HG02938 (cell line): ENCODE measurements at regions not wholly inside any gene's neighbourhood (a gene's known extent, or its start where the extent isn't known, plus 50 kb on each side); places are given as distances from the start of the nearest gene placed in this dataset.

Source experiments
- ATAC-seq: cut with Tn5 transposase; IDR thresholded peaks from one replicate; pipeline ENCODE4 v1.9.1; 2021; ENCODE audit warnings: mild to moderate bottlenecking, moderate library complexity; ENCODE audit not compliant: unreplicated experiment

DNA sequence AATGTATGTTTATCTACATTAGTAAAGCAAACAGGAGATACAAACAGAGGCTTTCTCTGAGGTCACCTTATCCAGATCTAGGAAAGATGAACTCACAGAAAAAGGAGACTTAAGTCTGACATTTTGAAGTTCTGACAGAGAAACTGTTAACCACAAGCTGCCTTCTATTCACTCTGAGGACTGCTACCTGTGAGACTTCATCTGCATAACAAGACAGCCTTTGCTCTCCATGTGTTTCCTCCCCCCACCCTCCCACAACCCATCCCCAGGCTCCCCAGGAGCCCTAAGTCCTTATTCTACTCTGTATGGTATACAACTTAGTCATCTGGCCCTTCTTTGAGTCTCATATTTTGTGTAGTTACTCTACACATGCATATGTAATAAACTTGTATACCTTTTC lies 699.0 kb downstream of the FGF9 start:
- ATAC-seq: no peak

DNA sequence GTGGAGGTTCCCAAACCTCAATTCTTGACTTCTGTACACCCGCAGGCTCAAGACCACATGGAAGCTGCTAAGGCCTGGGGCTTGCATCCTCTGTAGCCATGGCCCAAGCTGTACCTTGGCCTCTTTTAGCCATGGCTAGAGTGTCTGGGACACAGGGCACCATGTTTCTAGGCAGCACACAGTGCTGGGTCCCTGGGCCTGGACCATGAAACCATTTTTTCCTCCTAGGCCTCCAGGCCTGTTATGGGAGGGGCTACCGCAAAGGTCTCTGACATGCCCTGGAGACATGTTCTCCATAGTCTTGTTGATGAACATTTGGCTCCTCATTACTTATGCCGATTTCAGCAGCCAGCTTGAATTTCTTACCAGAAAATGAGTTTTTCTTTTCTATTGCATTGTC lies 701.4 kb downstream of the FGF9 start:
- ATAC-seq: no peak

DNA sequence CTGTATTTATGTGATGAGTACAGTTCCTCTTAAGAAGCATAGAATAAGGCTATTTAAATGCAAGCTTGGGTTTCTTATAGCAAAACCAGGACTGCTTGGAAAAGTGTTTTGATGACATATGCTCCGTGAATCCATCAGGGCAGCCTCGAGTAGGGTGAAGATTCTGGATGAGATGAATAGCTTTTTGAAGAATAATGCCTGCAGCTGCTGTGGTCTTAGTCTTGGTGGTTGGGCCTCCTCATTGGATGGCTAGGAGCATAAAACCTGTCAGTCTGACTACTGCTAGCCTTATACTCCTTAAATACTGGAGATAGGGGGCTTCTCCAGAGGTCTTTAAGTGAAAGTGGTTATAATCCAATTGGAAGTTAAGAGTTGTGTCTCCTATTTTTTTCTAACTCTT lies 704.3 kb downstream of the FGF9 start:
- no peak for ATAC-seq

DNA sequence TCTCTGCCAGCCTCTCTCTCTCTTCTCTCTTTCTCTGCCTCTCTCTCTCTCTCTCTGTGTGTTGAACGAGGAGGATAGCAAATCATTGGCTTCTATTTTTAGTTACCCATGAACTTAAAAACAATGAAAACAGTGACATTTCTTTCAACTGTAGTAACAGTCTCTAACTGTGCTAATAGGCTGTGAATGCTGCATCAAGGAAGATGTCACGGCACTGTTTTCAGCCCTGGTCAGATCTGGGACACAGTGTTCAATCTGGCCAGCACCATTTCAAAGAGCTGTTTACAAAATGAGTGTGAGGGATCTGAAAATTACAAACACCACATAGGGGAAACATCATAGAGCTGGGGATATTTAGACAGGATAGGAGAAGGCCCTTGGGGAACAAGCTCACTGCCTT lies 717.0 kb downstream of the FGF9 start:
- no peak for ATAC-seq

DNA sequence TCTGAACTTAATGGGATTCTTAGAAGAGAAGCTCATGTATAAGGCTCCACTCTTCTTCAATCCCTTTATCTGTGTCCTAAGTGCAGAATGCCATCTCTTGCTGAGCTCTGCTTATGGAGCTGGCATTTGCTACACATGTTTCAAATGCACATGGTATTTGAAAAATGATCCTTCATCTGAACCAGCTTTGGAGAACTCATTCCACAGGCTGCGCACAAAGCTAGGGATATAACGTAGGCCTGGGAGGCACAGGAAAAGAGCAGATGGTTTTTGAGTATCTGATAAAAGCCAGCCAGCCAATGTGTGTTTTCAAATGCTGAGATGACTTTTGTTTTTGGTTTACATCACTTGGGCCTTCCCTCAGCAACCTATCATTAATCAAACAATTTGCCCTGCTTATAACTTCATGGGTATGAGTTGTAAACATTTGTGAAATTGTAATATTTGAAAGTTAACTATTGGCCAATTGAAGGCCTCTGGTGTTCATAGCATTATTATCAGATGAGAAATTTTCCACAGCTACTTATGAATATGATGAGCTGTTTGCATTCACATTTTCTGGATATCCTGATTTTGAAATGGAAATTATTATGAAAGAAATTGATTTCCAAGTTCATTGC lies 729.0 kb downstream of the FGF9 start:
- no peak for ATAC-seq

DNA sequence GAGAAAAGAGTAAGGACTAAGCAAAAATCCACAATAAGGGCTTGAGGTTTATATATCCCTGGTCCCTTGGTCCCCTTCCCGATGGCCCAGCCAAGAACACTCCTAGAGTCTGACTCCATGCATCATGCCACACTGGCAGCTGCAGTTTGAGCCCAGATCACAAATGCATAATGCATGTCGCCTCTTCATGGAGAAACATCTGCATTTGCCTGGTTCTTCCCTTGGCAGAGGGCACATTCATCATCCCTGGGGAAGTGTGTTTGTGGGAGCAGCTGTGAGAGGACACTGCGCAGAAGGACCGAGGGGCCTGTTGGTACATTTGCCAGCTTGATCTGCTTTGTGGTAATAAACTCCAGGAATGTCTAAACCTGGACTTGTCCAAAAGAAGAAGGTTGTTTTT lies 731.8 kb downstream of the FGF9 start:
- ATAC-seq: no peak

DNA sequence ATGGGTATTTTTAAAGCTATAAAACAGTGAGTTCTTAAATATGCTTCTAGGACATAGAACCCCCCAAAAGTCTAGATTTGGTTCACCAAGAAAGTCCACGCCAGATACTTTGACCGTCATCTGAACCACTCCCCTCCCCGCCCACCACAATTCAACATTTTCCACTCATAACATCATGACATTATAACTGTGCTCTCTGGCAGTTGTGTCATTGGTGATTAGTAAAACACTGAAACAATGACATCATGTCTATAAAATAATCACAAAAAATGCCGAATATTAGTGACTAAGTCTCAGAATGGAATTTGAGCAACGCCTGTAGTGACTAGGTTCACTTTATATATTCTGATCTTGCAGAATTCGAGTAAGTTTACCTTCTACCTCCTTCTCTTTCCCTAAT lies 732.3 kb downstream of the FGF9 start:
- no peak for ATAC-seq

DNA sequence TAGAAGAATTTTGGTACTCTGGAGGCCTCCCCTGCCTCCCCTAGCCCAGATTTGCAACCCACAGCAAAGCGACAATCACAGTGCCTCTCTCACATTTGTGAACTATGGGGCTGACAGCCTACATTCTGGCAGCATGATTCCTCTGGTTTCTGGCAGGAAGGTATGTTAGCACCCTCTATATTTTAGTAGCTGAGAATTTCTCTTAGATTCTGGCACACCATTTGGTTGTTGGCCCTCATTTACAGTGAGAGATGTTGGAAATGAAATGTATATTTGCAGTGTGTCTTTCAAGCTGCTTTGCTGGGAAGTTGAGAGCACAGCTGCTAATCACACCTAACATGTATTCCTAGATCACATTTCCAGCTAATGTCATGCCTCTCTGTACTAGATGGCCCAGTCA lies 735.0 kb downstream of the FGF9 start:
- ATAC-seq: no peak

DNA sequence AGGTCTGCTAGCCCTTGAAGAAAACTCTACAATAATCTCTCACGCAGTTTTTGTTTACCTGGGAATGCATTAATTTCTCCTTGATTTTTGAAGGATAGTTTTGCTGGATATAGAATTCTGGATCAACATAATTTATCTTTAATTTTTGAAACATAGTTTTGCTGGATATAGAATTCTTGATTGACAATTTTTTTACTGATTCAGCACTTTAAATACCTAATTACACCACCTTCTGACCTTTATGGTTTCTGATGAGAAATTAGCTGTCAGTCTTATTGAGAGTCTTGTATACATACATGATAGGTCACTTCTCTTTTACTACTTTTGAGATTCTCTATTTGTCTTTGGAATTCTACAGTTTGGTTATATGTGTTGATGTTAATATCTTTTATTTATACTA lies 741.6 kb downstream of the FGF9 start:
- no peak for ATAC-seq

DNA sequence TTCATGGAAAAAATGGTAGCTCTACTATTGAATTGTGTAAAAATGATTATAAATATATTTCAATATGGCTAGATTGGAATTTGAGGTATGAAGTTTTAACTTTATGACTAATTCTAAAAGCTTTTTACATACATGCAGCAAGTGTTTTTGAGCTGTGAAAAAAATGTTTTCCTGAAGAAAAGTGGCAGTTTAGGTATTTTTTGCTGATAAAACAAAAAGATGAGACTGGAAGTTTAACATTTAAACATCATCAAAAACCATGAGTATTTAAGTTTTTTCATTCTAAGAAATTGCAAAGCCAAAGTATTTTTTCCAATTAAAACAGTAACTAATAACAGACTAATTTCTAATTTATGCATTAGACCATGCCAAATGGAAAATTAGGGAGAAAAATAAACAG lies 751.1 kb downstream of the FGF9 start:
- ATAC-seq: no peak

DNA sequence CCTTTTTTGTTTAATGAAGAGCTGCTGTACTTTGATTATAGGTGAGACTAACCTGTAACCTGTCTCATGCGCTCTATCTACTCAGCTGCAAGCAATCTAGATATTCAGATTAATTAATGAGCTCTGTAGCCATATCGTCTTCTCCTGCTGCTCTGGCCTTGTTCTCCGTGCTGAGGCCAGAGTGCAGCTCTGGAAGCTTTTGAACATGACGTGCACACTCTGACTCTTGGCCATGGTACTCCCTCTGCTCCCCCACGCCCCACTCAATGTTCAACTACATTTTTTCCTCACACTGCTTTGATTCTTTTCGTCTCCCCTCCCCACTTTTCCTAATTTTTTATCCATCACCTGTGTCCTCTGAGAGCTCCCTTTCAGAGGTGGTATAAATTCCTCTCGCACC lies 751.8 kb downstream of the FGF9 start:
- no peak for ATAC-seq

DNA sequence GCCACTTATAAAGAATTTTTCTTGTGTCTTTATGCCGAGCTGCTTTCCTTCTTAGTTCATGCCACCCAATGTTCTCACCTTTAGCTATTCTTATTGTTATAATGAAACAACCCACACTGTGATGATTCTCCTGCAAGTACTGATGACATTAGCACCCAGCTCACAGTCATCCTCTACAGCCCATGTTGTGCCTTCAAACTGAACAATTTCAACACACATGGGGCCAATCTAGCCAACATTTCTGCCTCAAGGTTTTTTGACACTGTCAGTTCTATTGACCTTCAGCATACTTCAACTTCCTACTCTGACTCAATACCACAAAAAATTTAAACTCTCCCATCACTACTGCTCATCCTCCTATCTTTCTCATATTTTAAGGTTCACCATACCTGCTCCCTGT lies 752.4 kb downstream of the FGF9 start:
- no peak for ATAC-seq

DNA sequence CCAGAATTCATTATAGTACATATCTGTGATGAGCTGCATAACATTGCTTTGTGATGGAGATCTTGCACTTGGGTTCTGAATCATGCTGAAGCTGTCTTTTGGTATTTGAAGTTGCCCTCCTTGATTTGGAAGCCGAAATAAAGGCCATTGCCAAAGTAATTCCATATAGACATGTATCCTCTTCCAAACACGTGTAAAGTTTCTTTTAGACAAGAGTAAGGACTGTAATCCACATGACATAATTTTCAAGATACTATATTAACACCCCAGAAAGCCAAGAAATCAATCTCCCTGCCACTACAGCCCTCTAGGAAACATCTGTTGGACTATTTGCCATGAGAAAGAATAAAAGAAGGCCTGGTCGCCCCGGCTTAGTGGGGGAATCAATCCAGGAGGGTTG lies 754.2 kb downstream of the FGF9 start:
- no peak for ATAC-seq

DNA sequence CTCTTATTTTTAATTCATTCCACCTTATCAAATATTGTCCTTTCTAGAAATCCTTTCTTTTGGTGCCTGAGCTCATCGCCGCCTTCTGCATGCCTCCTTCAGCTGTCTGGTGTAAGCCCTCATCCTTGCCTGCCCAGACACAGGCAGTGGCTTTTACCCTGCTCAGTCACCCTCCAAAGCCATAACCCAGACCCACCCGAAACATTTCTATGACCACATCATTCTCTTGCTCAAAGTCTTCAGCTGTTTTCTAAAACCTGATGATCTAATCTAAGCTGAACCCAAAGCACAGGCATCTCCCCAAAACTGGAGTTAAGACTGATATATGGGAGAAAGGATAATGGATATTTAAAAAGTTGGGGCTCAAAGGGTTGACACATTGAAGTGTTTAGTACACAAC lies 753.7 kb upstream of the SGCG start:
- no peak for ATAC-seq

DNA sequence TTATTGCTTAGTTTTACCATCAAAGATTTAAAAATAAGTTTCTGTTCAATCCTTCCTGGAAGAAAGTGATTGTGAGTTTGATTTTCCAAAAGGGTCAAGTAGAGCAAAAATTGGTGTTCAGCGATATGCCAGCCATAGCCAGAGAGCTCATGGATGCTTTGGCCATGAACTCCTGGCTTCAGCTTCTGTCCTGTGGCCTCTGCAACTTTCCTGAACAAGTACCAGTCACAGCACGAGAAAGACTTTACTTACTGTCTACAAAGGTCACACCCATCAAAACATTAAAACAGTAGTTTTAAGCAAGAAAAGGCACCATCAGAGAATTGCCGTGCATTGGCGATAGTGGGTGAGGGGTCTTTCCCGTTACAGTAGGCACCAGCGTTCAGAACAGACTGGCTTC lies 753.0 kb upstream of the SGCG start:
- no peak for ATAC-seq

DNA sequence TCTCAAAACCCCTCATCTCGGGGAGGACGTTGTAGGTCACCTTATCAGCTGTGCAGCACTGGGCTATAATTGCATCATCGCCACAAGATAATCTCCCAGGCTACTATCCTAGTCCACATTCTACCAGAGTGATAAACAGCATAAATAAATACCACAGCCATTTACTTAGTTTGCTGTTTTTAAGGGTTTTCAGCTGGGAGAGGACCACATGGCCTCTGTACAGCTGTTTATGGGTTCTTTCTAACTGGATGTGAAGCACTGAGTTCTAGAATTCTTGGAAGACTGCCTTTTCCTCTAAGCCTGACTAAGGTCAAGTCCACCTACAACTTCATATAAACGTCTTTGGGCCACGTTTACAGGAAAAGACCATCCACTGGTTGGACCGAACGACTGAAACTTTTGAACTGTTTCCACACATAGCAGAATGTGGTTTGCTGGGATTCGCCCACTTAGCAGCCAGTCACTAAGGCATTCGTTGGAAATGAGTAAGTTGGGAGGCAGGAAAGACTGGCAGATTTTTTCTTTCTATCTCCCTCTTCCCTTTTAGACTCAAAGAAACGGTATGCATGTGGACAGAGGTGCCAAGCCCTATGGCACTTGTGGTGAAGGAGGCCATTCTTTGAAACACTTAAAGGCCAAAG lies 752.5 kb upstream of the SGCG start:
- no peak for ATAC-seq

DNA sequence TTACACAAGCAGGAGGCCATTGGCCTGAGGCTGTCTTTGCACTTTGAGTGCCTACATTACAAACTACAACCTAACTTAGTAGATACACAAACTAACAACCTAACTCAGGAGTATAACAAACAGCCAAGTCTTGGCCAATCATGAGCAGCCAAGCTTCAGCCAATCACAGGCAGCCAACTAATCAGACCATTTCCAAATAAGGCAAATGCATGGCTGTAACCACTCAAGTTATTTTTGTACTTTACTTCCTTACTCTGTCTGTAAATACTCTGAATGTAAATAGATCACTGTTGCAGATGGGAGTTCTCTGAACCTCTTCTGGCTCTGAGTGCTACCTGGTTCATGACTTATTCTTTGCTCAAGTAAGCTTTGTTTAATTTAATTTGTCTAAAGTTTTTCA lies 748.1 kb upstream of the SGCG start:
- no peak for ATAC-seq

DNA sequence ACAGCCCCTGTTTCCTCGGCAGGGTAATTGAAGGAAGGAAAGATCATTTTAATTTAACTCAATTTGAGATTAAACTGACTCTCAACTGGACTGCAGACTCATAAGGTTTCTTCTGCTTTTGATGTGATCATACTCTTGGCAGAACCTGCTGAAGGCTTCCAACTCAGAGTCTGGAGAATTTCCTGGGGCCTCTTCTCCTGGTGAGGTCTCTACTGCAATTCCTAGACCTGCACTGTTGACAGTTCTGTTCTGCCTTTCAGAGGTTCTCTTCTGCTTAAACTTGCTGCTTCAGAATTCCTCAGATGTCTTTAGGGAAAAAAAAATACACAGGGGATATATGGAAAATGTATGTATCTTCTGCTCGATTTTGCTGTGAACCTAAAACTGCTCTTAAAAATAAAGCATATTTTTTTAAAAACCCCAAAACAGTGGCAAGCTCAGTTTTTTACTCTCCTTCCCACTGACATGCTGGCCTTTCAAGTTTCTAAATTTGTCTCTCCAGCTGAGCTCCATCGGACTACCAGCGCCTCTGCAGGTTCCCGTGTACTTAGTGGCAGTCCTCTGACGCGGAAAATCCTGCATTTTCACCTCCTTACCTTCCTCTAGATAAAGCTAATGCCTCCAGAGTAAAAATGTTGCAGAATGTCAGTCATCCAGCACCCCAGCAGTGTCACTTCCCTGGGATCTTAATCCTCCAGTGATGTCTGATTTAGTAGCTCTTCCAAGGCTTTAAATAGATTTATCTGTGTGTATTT lies 733.5 kb upstream of the SGCG start:
- no peak for ATAC-seq

DNA sequence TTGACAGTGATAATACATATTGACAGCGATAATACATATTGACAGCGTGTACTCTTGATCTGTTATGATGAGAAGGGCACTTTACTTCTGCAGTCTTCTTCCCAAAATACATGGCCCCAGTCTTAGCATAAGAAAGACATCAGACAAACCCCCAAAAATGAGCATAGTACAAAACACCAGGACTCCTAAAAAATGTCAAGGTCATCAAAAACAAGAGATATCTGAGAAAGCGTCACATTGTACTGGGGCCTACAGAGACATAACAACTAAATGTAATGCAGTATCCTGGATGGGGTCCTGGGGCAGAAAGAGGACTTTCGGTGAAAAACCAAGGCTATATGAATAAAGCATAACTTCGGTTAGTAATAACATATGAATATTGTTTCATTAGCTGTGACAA lies 731.5 kb upstream of the SGCG start:
- no peak for ATAC-seq

DNA sequence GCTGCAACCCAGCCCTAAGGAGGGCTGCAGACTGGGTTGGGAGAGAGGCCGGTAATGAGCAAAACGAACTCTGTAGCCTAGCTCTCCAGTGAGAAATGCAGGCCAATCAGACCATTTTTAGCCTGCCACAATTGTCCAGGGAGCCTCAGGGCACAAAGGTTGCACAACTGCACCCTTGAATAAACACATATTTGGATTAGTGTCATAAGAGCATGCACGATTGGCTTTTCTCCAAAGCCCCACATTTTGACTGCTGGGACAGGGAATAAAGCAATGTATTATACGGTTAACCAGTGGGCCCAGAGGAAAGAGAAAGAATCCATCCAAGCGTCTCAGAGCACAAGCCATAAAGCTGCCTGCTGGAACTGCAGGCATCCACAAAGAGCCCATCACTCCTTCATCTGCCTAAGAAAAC lies 729.4 kb upstream of the SGCG start:
- no peak for ATAC-seq

DNA sequence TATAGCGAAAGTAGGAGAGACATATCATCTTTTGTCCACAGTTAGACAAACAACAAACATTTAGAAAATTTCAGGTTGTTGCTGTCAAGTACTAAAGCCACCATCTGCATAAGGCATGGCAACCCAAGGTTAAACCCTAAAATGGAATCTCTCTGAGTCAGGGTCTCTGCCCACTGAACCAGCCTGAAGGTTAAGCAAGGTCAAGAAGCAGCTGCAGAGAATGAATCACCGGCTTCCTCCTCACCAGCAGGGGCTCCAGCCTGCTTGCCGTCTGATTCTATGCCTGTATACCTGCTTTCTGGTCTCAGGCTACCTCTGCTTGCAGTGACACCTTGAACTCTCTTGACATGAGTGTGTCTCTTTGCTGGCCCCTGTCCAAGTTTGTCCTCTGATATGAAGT lies 726.2 kb upstream of the SGCG start:
- no peak for ATAC-seq

DNA sequence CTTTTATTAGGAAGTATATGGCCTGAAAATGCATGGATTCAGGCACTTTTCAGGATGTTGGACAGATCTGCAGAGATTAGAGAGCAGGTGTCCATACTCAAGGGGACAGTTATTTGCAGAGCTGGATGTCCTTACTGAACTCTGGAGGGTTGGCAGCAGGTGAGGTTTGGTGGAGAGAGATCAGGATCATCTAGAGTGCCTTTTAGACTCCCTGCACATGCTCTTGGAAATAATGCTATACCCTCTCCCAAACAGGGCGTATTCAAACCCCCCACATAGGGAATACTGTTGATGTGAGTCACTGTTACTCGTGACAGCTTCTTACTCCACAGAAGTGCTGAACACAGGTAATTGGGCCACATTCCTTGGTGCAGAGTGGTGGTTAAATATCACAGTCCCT lies 725.7 kb upstream of the SGCG start:
- ATAC-seq: no peak
